ENCODE measurements at regions not wholly inside any gene's neighbourhood (a gene's known extent, or its start where the extent isn't known, plus 50 kb on each side); places are given as distances from the start of the nearest gene placed in this dataset.

- TF ChIP-seq EZH2 (IDR thresholded peaks at IDR 0.05; ENCODE audit: borderline replicate concordance, low read length) (no peak), CTCF (conservative IDR thresholded peaks at IDR 0.05 in 1 of 2, IDR thresholded peaks at IDR 0.05 in 1 of 2; ENCODE audit: extremely low read depth in 1 of 2, insufficient read depth in 1 of 2, low read depth in 1 of 2, low read length in 2 of 2) (no peak)
Measured at GRCh38 chr17:52451294-52451861, 292.9 kb upstream of the CA10 start.

All from mammary epithelial cell (primary cell).